ENCODE measurements at regions not wholly inside any gene's neighbourhood (a gene's known extent, or its start where the extent isn't known, plus 50 kb on each side); places are given as distances from the start of the nearest gene placed in this dataset.

GRCh38 chr6:19312241-19312978 is 524.8 kb upstream of the ID4 start:
- no peak for FAIRE-seq
- DNase-seq (ENCODE audit: low spot score), result no peak

GRCh38 chr6:19317431-19317986 is 519.7 kb upstream of the ID4 start:
- DNase-seq (ENCODE audit: low spot score) (no peak), FAIRE-seq (no peak)

GRCh38 chr6:19319005-19319404 is 518.2 kb upstream of the ID4 start:
- DNase-seq (ENCODE audit: low spot score), result no peak
- FAIRE-seq, result no peak

GRCh38 chr6:19320111-19320581 is 517.0 kb upstream of the ID4 start:
- no peak for FAIRE-seq

GRCh38 chr6:19322691-19323485 is 514.3 kb upstream of the ID4 start:
- DNase-seq (ENCODE audit: low spot score) (no peak), FAIRE-seq (peak; percentile 8)

More at GRCh38 chr6:19320111-19320581, 517.0 kb upstream of the ID4 start:
- no peak for DNase-seq (ENCODE audit: low spot score)

- no peak for FAIRE-seq
- DNase-seq (ENCODE audit: low spot score), result no peak
Measured at GRCh38 chr6:19324376-19324775, 512.8 kb upstream of the ID4 start.

GRCh38 chr6:19325335-19325789 is 511.8 kb upstream of the ID4 start:
- no peak for DNase-seq (ENCODE audit: low spot score)
- no peak for FAIRE-seq

GRCh38 chr6:19327241-19327640 is 509.9 kb upstream of the ID4 start:
- peak; percentile 17 for DNase-seq (ENCODE audit: low spot score)

GRCh38 chr6:19327661-19328060 is 509.5 kb upstream of the ID4 start:
- peak; percentile 53 for DNase-seq (ENCODE audit: low spot score)
- FAIRE-seq, result peak; percentile 78

More at GRCh38 chr6:19327241-19327640, 509.9 kb upstream of the ID4 start:
- no peak for FAIRE-seq

- no peak for DNase-seq (ENCODE audit: low spot score)
Measured at GRCh38 chr6:19329078-19329477, 508.1 kb upstream of the ID4 start.

GRCh38 chr6:19331089-19331488 is 506.1 kb upstream of the ID4 start:
- DNase-seq (ENCODE audit: low spot score) (no peak), FAIRE-seq (no peak)

More at GRCh38 chr6:19329078-19329477, 508.1 kb upstream of the ID4 start:
- no peak for FAIRE-seq

- FAIRE-seq, result no peak
- no peak for DNase-seq (ENCODE audit: low spot score)
Measured at GRCh38 chr6:19332806-19333460, 504.2 kb upstream of the ID4 start.

- DNase-seq (ENCODE audit: low spot score) (peak; percentile 74), FAIRE-seq (peak; percentile 84)
Measured at GRCh38 chr6:19333936-19334335, 503.2 kb upstream of the ID4 start.

- FAIRE-seq (no peak), DNase-seq (ENCODE audit: low spot score) (no peak)
Measured at GRCh38 chr6:19336579-19336978, 500.6 kb upstream of the ID4 start.

- DNase-seq (ENCODE audit: low spot score), result no peak
- FAIRE-seq, result no peak
Measured at GRCh38 chr6:19337101-19337500, 500.1 kb upstream of the ID4 start.

GRCh38 chr6:19342616-19343015 is 494.6 kb upstream of the ID4 start:
- no peak for FAIRE-seq

GRCh38 chr6:19349429-19349828 is 487.7 kb upstream of the ID4 start:
- DNase-seq (ENCODE audit: low spot score) (no peak), FAIRE-seq (no peak)

More at GRCh38 chr6:19342616-19343015, 494.6 kb upstream of the ID4 start:
- no peak for DNase-seq (ENCODE audit: low spot score)

GRCh38 chr6:19354181-19354580 is 483.0 kb upstream of the ID4 start:
- FAIRE-seq (no peak), DNase-seq (ENCODE audit: low spot score) (no peak)

- FAIRE-seq (no peak), DNase-seq (ENCODE audit: low spot score) (no peak)
Measured at GRCh38 chr6:19356692-19357091, 480.5 kb upstream of the ID4 start.

- DNase-seq (ENCODE audit: low spot score) (no peak), FAIRE-seq (no peak)
Measured at GRCh38 chr6:19362396-19362795, 474.8 kb upstream of the ID4 start.

GRCh38 chr6:19368511-19368910 is 468.7 kb upstream of the ID4 start:
- FAIRE-seq (no peak), DNase-seq (ENCODE audit: low spot score) (peak; percentile 5)
